HEK293 (cell line): ENCODE measurements at regions not wholly inside any gene's neighbourhood (a gene's known extent, or its start where the extent isn't known, plus 50 kb on each side); places are given as distances from the start of the nearest gene placed in this dataset.

Experiments used
- CTCF ChIA-PET: fragments of 350-600 bp; formaldehyde crosslinking; extraction: SDS; loops from one replicate; lab custom pipeline; 2021; ENCODE audit warnings: antibody characterized with exemption; lab: Yijun Ruan, JAX
- POLR2A ChIA-PET: fragments of 300-600 bp; formaldehyde crosslinking; extraction: SDS; loops from one replicate; lab custom pipeline; 2020; ENCODE audit warnings: antibody characterized with exemption, inconsistent platforms; lab: Yijun Ruan, JAX
- H3K27ac ChIP-seq: fragments of 200-500 bp; sonication (Bioruptor generic); 2 replicates; pipeline ENCODE4 v1.5.1; 2014; ENCODE audit warnings: low read depth, low read length, control low read depth, inconsistent platforms; ENCODE audit errors: extremely low read depth
- H3K36me3 ChIP-seq, 2 experiments: fragments of 200-500 bp in 1 of 2; sonication (Bioruptor generic) in 1 of 2; 1 replicate in 1 of 2; 2 replicates in 1 of 2; pipeline ENCODE4 v1.5.1; 2014 to 2017; ENCODE audit warnings: inconsistent platforms in 2 of 2, low read length in 2 of 2; ENCODE audit not compliant: control insufficient read depth in 2 of 2, insufficient read depth in 1 of 2
- H3K4me1 ChIP-seq: fragments of 200-500 bp; sonication (Bioruptor generic); 2 replicates; pipeline ENCODE4 v1.5.1; 2014; ENCODE audit warnings: mild to moderate bottlenecking, low read length, inconsistent platforms; ENCODE audit not compliant: control insufficient read depth, insufficient read depth
- H3K4me3 ChIP-seq: 2 replicates; pipeline ENCODE4 v1.5.1; 2011; ENCODE audit warnings: low read depth, mild to moderate bottlenecking, control low read depth, low read length, moderate library complexity
- H3K9me3 ChIP-seq: fragments of 200-500 bp; sonication (Bioruptor generic); 2 replicates; pipeline ENCODE4 v1.5.1; 2014; ENCODE audit warnings: low read depth, low read length, inconsistent platforms; ENCODE audit not compliant: control insufficient read depth, insufficient read depth
- GFI1B ChIP-seq: fragments of 450-650 bp; formaldehyde crosslinking; IDR thresholded peaks from 2 replicates; pipeline ENCODE4 v1.5.1; 2016; ENCODE audit warnings: missing biosample characterization, missing genetic modification characterization
- GLI4 ChIP-seq: fragments of 450-650 bp; formaldehyde crosslinking; IDR thresholded peaks from 2 replicates; pipeline ENCODE4 v1.5.1; 2016; ENCODE audit warnings: missing biosample characterization, missing genetic modification characterization
- KLF8 ChIP-seq: fragments of 450-650 bp; formaldehyde crosslinking; IDR thresholded peaks from 2 replicates; pipeline ENCODE4 v1.5.1; 2016; ENCODE audit warnings: missing biosample characterization, missing genetic modification characterization
- MEIS1 ChIP-seq: sonication (generic); formaldehyde crosslinking; IDR thresholded peaks from 2 replicates; pipeline ENCODE4 v1.8.1; 2022; ENCODE audit warnings: missing genetic modification reagents, mild to moderate bottlenecking, borderline replicate concordance
- MYNN ChIP-seq: fragments of 450-650 bp; formaldehyde crosslinking; IDR thresholded peaks from 2 replicates; pipeline ENCODE4 v1.5.1; 2016; ENCODE audit warnings: missing biosample characterization, missing genetic modification characterization, borderline replicate concordance
- ZBTB1 ChIP-seq: fragments of 450-650 bp; formaldehyde crosslinking; IDR thresholded peaks from 2 replicates; pipeline ENCODE4 v1.5.1; 2016; ENCODE audit warnings: missing biosample characterization, missing genetic modification characterization
- ZNF169 ChIP-seq: fragments of 450-650 bp; formaldehyde crosslinking; IDR thresholded peaks from 2 replicates; pipeline ENCODE4 v1.5.1; 2016; ENCODE audit warnings: missing biosample characterization, missing genetic modification characterization
- ZNF211 ChIP-seq: fragments of 450-650 bp; formaldehyde crosslinking; IDR thresholded peaks from 2 replicates; pipeline ENCODE4 v1.5.1; 2016; ENCODE audit warnings: low read depth, missing biosample characterization, missing genetic modification characterization
- ZNF391 ChIP-seq: fragments of 450-650 bp; formaldehyde crosslinking; IDR thresholded peaks from 2 replicates; pipeline ENCODE4 v1.5.1; 2016; ENCODE audit warnings: low read depth, missing biosample characterization, missing genetic modification characterization, borderline replicate concordance
- ZNF530 ChIP-seq: fragments of 450-650 bp; formaldehyde crosslinking; IDR thresholded peaks from 2 replicates; pipeline ENCODE4 v1.5.1; 2016; ENCODE audit warnings: low read depth, missing biosample characterization, missing genetic modification characterization
- ZNF544 ChIP-seq: fragments of 450-650 bp; formaldehyde crosslinking; IDR thresholded peaks from 2 replicates; pipeline ENCODE4 v1.5.0; 2017; ENCODE audit warnings: missing biosample characterization, missing genetic modification characterization
- ZNF558 ChIP-seq: fragments of 450-650 bp; formaldehyde crosslinking; IDR thresholded peaks from 2 replicates; pipeline ENCODE4 v1.5.1; 2016; ENCODE audit warnings: missing biosample characterization, missing genetic modification characterization
- ZNF600 ChIP-seq: fragments of 450-650 bp; formaldehyde crosslinking; IDR thresholded peaks from 2 replicates; pipeline ENCODE4 v1.5.1; 2016; ENCODE audit warnings: missing biosample characterization, missing genetic modification characterization
- ZNF629 ChIP-seq: fragments of 450-650 bp; formaldehyde crosslinking; IDR thresholded peaks from 2 replicates; pipeline ENCODE4 v1.5.1; 2017; ENCODE audit warnings: missing biosample characterization, missing genetic modification characterization
- ZNF76 ChIP-seq: fragments of 450-650 bp; formaldehyde crosslinking; IDR thresholded peaks from 2 replicates; pipeline ENCODE4; 2016; ENCODE audit warnings: low read depth, missing biosample characterization, missing genetic modification characterization, borderline replicate concordance
- ZNF843 ChIP-seq: fragments of 450-650 bp; formaldehyde crosslinking; IDR thresholded peaks from 2 replicates; pipeline ENCODE4 v1.5.1; 2016; ENCODE audit warnings: missing biosample characterization, missing genetic modification characterization
- ZSCAN16 ChIP-seq: fragments of 450-650 bp; formaldehyde crosslinking; IDR thresholded peaks from 2 replicates; pipeline ENCODE4 v1.5.1; 2016; ENCODE audit warnings: missing biosample characterization, missing genetic modification characterization
- TF ChIP-seq, protein P1 (sequence below): fragments of 450-650 bp; IDR thresholded peaks from 2 replicates; pipeline ENCODE4 v1.5.1; 2018; ENCODE audit warnings: missing biosample characterization, missing genetic modification characterization
- TF ChIP-seq, protein P2 (sequence below): fragments of 450-650 bp; formaldehyde crosslinking; IDR thresholded peaks from 2 replicates; pipeline ENCODE4 v1.5.0; 2017; ENCODE audit warnings: missing biosample characterization, missing genetic modification characterization, borderline replicate concordance
- TF ChIP-seq, protein P3 (sequence below): fragments of 450-650 bp; formaldehyde crosslinking; IDR thresholded peaks from 2 replicates; pipeline ENCODE4 v1.5.1; 2017; ENCODE audit warnings: missing biosample characterization, missing genetic modification characterization

DNA sequence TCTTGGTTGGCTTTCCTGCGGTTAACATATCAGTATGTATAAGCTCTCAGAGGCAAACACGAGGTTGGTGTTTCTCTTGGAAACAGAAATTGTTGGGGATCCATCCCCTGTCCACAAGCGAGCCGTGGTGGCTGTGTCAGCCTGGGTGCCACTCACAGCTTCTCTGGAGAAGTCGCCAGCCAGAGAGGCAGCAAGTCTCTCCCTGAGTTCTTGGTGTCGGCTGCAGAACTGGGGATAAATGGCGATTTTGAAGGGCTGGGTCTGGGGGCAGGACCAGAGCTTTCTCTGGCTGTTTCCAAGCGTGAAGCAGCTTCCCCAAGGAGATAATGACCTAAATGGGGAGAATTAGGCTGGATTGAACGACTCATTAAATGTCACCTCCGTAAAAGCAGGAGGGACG, 335.3 kb downstream of the GLRX3 start:
- POLR2A ChIA-PET: no interaction called here
- no peak overlapping the region for H3K4me3 ChIP-seq
- no peaks in the 10 kb centered on the region for H3K4me1 ChIP-seq
- H3K27ac ChIP-seq: no peak overlapping the region
- H3K9me3 ChIP-seq: no peaks in the 10 kb centered on the region
- CTCF ChIA-PET: no interaction called here
- TF ChIP-seq GFI1B: no peak
- TF ChIP-seq ZSCAN16 (tag by site-specific recombination): no peak
- TF ChIP-seq ZNF843 (tag by site-specific recombination): no peak
- TF ChIP-seq, all 188 proteins: peak for 0
- no peaks in the 10 kb centered on the region for H3K36me3 ChIP-seq

DNA sequence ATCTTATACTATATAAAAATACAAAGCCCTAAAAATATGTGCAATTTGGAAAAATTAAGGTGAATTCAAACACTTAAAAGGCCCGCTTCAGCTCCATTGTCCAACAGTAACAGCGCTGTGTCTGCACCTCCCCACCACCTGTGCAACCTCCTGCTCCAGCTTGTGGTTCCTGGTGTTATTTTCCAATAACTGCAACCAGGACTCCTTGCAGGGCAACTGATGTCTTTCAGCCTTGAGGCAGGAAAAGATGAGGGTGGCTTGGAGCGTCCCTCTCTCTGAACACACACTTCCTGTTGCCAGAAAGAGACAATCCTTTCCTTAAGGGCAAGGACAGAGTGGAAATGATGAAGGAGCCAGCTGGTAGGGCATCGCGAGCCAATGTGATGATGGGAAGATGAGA, 336.0 kb downstream of the GLRX3 start:
- Histone ChIP-seq H3K27ac (no peak overlapping the region), H3K36me3 (no peaks in the 10 kb centered on the region), H3K4me3 (no peak overlapping the region), H3K4me1 (no peaks in the 10 kb centered on the region), H3K9me3 (no peaks in the 10 kb centered on the region)
- TF ChIP-seq, protein P1, sequence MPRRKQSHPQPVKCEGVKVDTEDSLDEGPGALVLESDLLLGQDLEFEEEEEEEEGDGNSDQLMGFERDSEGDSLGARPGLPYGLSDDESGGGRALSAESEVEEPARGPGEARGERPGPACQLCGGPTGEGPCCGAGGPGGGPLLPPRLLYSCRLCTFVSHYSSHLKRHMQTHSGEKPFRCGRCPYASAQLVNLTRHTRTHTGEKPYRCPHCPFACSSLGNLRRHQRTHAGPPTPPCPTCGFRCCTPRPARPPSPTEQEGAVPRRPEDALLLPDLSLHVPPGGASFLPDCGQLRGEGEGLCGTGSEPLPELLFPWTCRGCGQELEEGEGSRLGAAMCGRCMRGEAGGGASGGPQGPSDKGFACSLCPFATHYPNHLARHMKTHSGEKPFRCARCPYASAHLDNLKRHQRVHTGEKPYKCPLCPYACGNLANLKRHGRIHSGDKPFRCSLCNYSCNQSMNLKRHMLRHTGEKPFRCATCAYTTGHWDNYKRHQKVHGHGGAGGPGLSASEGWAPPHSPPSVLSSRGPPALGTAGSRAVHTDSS (tag by site-specific recombination): no peak
- TF ChIP-seq GLI4 (tag by site-specific recombination) (no peak), ZNF391 (tag by site-specific recombination) (no peak), KLF8 (tag by site-specific recombination) (no peak), ZNF629 (tag by site-specific recombination) (no peak), MEIS1 (CRISPR knock-in tag) (no peak), MYNN (tag by site-specific recombination) (no peak), ZBTB1 (tag by site-specific recombination) (no peak)
- TF ChIP-seq, protein P2, sequence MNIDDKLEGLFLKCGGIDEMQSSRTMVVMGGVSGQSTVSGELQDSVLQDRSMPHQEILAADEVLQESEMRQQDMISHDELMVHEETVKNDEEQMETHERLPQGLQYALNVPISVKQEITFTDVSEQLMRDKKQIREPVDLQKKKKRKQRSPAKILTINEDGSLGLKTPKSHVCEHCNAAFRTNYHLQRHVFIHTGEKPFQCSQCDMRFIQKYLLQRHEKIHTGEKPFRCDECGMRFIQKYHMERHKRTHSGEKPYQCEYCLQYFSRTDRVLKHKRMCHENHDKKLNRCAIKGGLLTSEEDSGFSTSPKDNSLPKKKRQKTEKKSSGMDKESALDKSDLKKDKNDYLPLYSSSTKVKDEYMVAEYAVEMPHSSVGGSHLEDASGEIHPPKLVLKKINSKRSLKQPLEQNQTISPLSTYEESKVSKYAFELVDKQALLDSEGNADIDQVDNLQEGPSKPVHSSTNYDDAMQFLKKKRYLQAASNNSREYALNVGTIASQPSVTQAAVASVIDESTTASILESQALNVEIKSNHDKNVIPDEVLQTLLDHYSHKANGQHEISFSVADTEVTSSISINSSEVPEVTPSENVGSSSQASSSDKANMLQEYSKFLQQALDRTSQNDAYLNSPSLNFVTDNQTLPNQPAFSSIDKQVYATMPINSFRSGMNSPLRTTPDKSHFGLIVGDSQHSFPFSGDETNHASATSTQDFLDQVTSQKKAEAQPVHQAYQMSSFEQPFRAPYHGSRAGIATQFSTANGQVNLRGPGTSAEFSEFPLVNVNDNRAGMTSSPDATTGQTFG (tag by site-specific recombination): no peak
- CTCF ChIA-PET: no interaction called here
- POLR2A ChIA-PET: no interaction called here

DNA sequence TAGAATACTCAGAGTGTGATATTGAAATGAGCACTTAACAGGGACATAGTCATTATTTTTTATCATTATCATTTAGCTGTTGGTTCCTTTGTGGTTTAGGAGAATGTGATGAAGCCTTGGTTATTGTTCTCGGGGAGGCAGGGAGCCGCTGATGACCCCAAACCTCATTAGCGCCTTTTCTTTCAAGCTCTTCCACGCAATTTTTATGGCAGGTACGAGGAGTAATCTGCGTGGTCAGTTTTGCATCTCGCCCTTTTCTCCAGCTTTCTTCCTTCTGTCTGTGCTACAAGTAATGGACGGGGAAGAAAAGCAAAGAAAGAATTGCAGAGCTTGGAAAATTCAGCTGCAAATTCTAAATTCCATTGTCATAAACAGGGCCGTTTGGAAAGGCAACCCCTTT, 338.4 kb downstream of the GLRX3 start:
- H3K27ac ChIP-seq: no peak overlapping the region
- no peaks in the 10 kb centered on the region for H3K4me1 ChIP-seq
- no peaks in the 10 kb centered on the region for H3K36me3 ChIP-seq
- POLR2A ChIA-PET: no interaction called here
- CTCF ChIA-PET: no interaction called here
- no peak overlapping the region for H3K4me3 ChIP-seq
- TF ChIP-seq, protein P3, sequence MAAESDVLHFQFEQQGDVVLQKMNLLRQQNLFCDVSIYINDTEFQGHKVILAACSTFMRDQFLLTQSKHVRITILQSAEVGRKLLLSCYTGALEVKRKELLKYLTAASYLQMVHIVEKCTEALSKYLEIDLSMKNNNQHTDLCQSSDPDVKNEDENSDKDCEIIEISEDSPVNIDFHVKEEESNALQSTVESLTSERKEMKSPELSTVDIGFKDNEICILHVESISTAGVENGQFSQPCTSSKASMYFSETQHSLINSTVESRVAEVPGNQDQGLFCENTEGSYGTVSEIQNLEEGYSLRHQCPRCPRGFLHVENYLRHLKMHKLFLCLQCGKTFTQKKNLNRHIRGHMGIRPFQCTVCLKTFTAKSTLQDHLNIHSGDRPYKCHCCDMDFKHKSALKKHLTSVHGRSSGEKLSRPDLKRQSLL: no peak
- no peak for TF ChIP-seq ZNF169 (tag by site-specific recombination)
- TF ChIP-seq ZNF558 (tag by site-specific recombination): no peak
- no peak for TF ChIP-seq ZNF211 (tag by site-specific recombination)
- no peak for TF ChIP-seq ZNF76
- no peak for TF ChIP-seq ZNF600 (tag by site-specific recombination)
- no peak for TF ChIP-seq ZNF530 (tag by site-specific recombination)
- no peak for TF ChIP-seq ZNF544 (tag by site-specific recombination)
- no peaks in the 10 kb centered on the region for H3K9me3 ChIP-seq
